HG02885 (cell line): ENCODE measurements at regions not wholly inside any gene's neighbourhood (a gene's known extent, or its start where the extent isn't known, plus 50 kb on each side); places are given as distances from the start of the nearest gene placed in this dataset.
A peak's percentile ranks its signal among the peaks of the same experiment; 100 is the strongest.

Source experiments
- ATAC-seq: cut with Tn5 transposase; IDR thresholded peaks from one replicate; pipeline ENCODE4 v1.9.1; 2021; ENCODE audit warnings: mild to moderate bottlenecking; ENCODE audit not compliant: unreplicated experiment, poor library complexity

DNA sequence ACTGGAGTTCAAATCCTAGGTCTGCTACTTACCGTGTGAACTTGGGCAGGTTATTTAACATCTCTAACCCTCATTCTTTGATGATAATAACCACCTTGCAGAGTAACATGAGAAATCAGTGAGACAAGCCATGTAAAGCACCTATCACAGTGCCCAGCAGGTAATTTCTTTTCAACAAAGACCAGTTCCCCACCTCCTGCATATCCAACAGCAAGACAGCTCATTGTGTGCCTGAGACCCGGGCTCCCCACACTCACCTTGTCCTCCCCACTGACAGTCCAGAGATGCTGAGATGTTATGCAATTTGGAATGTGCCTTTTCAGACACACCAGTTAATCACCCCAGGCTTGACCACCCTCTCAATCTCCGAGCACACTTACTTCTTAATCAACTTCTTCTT is 367.6 kb upstream of the DAB1 start:
- ATAC-seq, result no peak

DNA sequence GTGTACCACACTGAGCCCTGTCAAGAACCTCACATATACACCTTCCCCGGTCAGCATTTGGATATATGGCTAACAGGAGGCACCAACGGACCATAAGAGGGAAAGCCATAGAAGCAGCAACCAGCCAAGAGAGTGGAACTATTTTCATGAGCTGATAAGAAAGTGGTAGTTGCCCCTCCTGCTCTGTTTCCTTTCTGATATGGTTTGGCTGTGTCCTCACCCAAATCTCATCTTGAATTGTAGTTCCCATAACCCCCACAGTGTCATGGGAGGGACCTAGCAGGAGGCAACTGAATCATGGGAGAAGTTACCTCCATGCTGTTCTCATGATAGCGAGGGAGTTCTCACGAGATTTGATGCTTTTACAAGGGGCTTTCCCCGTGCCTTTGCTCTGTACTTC is 366.1 kb upstream of the DAB1 start:
- ATAC-seq, result no peak

DNA sequence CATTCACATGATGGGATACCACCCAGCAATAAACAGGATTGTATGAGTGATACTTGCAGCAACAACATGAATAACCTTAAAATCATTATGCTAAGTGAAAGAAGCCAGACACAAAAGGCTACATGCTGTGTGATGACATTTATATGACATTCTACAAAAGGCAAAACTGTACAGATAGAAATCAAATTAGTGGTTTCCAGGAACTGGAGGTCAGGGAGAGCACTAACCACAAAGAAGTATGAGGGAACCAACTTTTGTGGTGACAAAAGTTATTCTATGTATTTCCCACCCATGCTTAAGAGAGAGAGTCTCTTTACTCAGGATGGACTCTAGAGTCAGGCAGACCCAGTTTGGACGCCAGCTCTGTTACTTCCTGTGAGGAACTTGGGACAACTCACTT is 364.5 kb upstream of the DAB1 start:
- ATAC-seq, result no peak

DNA sequence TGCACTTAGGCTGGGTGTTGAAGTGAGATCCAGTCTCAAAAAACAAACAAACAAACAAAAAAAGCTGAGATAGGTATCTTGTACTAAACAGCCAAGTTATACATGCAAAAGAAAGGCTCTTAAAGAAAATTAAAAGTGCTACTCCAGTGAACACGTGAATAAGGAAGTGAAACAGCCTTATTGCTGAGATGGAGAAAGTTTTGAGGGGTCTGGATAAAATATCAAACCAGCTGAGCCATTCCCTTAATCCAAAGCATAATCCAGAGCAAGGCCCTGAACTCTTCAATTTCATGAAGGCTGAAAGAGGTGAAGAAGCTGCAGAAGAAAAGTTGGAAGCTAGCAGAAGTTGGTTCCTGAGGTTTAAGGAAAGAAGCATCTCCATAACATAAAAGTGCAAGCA is 360.5 kb upstream of the DAB1 start:
- no peak for ATAC-seq

DNA sequence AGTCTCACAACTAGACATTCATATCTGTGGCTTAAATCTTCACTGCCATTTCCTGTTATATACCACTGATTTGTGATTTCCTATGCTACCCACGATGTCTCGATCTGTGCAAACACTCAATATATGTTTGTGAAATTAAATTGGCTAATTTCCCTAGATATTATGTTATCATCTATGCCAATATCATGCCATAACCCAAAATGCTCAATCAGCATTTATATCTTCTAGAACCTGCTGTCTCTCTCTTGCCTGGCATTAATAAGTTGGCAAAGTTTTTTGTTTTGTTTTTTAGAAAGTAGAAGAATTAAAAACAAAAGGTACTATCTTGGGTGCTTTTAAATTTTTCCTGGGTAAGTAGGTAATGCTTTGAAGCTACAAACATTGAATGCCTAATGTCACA is 358.5 kb upstream of the DAB1 start:
- ATAC-seq, result no peak

DNA sequence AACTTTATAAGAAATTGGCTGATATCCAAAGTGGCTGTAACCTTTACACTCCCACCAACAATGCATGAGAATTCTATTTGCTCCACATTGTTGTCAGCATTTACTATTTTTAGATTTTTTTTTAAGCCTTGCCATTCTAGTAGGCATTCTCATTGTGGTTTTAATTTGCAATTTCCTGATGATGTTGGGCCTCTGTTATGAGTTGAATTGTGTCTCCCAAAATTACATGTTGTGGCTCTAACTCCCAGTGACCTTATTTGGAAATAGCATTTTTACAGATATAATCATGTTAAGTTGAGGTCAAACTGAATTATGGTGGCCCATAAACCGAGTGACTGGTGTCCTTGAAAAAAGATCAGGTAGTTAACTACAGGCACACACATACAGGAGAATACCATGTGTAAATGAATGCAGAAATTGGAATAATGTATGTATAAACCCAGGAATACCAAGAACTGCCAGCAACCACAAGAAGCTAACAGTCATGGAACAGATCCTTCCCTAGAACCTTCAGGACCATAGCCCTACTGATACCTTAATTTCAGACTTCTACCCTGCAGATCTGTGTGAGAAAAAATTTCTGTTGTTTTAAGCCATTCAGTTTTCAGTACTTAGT is 348.8 kb upstream of the DAB1 start:
- no peak for ATAC-seq

DNA sequence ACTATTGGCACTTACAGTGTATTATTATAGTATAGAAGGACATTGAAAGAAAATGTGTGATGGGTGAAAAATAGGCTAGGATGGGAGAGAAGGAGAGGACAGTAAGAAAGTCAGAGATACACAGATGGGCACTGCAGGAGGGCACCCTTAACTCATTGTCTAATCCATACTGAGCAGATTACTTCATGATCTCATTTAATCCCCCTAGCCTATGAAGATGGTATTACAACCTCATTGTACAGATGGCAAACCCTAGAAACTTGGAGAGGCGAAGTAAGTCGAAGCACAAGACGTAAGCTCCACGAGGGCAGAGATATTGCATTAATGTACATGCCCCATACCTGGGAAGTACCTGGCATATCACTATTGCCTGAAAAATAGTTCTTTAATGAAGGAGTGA is 346.9 kb upstream of the DAB1 start:
- peak; percentile 66 for ATAC-seq

DNA sequence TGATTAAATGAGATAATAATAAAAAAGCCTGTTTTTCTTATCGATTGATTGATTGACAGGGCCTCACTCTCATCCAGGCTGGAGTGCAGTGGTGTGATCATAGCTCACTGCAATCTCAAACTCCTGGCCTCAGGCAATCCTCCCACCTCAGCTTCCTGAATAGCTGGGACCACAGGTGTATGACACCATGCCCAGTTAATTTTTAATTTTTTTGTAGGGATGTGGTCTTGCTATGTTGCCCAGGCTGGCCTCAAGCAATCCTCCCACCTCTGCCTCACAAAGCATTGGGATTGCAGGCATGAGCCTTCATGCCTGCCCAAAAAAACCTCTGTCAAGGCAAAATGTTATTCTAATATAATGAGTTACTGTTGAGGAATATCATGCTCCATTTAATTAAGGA is 346.4 kb upstream of the DAB1 start:
- no peak for ATAC-seq

DNA sequence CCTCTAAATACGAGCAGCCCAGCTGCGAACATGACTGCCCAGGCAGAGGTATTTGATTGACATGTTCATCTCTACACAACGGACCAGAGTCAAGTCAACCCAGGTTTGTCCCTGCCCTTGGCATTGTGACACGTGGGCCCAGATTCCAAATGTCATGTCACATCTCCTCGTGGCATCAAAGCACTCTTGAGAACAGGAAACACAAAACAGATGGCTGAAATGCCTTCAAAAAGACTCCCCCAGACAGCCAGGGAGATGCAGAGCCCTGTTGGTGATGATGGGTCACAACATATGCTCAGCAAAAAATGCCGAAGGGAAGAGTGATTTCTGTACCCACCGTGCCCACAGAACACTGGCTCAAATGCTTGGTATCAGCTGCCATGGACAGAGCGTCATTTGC is 337.8 kb upstream of the DAB1 start:
- no peak for ATAC-seq

DNA sequence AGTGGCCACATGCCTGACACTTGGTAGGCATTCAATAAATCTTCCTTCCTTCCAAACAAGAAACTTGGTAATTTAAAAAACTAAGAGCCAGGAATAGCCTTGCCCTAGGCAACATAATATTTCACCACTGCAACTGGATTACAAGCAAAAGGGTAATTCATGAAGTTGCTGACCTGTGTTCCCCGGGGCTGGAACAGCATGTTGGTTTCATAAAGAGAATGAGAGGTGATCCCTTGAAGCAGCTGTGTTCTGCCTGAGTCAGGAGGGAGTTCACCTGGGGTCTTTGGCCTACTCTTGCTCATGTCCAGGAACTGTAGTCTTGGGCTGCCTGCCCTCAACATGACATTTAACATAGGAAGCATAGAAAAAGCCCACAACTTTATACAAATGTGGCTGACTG is 329.0 kb upstream of the DAB1 start:
- ATAC-seq, result no peak

DNA sequence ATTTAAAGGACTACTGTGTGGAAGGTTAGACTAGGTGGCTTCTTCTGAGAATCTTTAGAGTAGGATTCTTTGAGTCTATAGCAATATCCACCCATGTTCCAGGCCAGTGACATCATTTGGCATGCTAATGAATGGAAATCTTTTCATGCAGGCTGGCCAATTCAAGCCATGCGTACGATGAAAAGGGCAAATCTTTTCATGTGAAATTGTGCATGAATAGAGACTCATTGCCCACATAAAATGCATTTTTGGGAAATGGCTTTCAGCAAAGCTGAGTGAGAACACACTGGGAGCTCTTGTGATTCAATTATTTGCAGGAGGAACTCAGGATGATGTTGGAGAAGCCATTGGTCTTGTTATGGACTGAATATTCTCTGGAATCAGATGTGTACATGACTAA is 324.9 kb upstream of the DAB1 start:
- ATAC-seq, result no peak

DNA sequence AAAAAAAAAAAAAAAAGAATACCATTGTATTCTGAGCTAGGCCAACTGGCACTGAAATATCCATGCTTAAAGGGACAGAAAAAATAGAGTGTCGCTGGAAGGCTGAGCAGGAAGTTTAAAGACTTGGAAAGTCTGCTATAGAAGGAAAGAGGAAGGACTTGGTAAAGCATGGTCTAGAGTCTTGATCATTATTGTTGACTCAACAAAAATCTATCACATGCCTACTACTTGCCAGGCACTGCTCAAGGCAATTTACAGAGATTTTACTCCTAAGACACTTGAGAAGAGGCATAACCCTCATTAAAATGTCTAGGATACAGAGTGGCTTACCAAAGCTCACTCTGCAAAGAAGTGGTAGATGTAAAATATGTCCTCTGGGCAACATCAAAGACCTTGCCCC is 324.0 kb upstream of the DAB1 start:
- no peak for ATAC-seq

DNA sequence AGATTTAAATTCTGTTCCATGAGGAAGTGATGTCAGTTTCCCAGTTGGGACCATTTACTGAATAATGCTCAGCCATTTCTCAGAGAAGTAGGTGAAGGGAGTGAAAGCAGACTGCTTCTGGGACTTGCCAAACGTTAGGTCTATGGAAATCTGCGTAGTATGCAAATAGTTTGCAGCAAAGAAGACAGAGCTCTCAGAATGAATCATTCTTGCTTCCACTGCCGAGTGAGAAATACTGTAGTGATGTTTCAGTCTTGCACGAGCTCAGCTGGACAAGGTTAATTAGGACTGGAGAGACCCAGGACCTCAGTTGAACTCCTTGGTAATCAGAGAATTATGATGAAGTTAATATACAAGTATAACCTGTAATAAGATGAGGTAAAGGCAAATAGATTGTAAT is 317.7 kb upstream of the DAB1 start:
- ATAC-seq, result peak; percentile 92

DNA sequence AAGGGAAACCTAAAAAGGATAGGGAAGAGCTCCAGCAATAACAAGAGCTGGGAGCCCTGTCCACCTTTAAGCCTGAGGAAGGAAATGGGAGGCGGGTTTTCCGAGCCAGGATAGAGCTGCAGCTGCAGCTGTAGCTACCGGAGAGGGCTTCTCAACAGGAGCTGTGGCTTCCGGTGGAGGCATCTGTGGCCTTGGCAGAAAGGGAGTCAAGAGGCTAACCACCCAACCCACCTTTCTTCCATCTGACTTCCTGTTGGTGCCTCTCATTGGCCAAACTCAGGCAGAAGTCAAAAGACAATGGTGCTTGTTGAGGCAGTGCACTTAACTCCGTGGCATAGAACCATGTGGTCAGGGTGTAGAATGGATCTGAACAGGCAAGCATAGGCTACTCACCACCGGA is 313.1 kb upstream of the DAB1 start:
- ATAC-seq, result no peak

DNA sequence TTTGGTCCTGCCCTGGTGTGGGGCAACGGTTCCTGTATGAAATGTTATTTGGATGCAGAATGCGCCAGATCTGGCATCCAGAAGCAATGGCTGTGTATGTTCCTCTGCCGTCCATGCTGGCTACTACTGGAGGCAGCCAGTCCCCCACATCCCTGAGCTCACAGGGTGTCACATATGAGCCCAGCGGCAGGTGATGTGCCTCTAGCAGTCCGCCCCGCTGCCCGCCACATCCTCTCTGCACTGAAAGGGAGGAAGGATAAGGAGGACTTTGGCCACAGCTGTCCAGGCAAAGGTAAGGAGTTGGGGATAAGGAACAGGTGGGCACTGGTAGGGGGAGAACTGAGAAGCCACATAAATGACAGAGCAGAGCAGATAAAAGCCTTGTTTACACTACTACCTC is 305.3 kb upstream of the DAB1 start:
- no peak for ATAC-seq

DNA sequence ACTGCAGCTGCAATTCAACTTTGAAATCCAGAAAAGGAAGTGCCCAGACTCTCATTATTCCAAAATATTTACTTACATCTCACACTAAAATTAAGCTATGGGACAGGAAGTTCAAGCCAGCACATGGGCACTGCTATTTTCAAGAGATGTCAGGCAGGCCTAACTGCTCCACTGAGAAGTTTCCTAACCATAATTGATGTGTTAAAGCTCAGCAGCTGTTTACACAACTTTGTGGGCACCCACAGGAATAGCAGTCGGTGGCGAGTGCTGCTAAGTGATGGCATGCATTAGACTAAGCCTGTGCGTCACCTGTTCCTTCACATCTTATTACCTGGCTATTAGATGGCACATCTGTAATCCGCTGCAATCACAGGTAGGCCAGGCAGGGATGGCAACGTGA is 303.3 kb upstream of the DAB1 start:
- ATAC-seq, result no peak

DNA sequence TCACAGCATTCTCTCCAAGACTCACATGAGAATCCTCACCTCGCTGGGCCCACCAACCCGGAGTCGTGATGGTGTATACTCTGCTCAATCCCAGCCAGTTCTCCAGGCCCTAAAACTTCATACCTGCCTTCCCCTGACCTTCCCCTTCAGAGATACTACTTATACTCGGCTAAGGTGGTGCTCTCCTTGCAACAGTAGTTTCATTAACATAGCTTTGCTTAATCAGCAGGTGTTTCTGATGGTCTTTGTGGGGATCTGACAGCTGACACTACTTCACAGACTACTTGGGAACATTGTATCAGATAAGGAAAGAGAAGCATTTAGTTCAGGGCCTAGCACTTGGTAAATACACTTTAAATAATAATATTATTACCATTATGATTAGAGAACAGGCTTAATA is 301.5 kb upstream of the DAB1 start:
- ATAC-seq, result no peak

DNA sequence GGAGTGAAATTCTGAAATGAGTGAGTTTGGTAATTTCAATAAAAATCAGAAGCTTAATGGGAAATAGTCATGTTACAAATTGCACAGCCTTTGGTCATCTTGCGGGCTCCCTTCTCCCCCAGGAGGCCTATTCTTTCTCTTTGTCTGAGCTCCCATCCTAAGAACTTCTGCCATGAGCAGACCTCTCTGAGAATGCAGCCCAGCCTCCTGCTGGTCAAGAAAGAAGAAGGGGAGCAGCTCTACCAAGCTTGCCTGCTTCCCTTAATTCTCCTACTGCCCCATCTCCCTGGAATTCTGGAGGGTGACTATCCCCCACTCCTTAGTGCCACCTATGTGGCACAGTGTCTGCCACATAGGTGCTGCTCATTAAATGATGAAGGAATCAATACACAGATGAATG is 300.7 kb upstream of the DAB1 start:
- ATAC-seq, result no peak

DNA sequence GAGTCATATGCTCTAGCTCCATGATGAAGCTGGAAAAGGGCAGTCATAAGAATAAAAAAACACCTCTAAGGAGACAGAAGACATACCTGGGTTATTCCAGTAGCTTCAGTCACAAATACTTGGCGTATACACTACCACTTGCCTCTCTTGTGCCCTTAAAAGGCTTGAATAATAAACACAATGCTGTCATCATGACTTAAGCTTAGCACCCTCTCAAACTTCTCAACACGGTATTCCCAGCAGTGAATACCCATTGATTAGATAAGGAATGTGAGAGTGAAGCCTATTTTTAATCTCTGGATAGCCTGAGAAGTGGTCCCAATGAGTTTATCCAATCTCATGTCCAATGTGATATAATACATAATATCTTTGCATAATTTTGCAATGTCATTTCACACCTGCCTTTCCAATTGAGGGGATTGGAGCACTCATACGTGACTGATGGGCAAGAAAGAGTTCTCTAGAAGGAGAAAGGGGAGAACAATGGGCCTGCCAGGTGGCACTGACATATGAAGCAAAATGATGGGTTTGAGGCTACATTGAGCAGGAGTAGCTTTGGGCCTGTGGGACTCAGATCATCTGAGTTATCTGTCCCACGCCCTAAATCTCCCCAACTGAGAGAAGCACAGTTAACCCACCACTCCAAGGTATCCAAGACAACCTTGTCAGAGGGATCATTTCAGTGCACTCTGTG is 298.6 kb upstream of the DAB1 start:
- no peak for ATAC-seq

DNA sequence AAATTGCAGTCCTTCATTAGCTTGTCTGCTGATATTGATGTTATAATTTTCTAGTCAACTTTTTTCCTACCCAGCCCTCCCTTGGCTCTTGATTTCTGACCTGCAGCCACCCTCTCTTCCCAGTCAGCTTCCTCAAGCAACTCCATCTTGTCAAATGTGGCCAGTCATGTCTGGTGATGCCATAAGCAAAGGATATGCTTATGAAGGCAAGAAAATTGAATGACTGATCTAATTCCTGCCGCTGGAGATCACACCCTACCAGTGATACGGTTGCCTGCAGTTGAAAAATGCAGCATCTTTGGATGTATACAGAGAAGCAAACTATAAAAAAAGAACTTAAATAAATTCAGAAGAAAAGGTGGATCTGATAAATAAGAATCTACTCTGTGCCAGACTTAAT is 297.1 kb upstream of the DAB1 start:
- no peak for ATAC-seq

DNA sequence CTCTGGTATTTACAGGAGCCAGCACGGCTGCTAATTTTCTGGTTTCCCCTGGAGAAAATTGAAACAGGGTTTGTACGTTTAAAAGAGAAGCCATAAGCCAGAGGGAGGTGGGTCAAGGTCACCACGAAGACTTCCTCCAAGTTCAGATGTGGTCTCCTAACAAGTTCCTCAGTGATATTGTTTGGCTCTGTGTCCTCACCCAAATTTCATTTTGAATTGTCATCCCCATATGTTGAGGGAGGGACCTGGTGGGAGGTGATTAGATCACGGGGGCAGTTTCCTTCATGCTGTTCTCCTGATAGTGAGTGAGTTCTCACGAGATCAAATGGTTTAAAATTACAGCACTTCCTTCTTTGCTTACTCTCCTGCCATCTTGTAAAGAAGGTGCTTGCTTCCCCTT is 295.4 kb upstream of the DAB1 start:
- no peak for ATAC-seq

DNA sequence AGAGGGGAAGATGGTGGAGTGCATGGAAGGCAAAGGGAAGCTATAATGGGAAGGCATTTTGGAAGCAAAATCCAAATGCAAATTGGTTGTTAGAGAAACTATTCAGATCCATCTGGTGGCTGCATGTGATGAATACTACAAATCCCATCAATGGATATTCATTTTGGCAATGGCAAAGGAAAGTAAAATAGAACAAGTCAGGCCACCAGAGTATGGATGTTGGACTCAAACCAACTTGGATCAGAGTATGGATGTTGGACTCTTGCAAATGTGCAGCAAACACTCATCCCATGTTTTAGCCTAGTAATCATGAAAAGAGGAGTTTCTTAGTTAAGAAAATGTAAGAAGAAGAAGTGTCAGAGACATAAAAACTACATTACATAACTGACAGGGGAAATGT is 289.6 kb upstream of the DAB1 start:
- no peak for ATAC-seq

DNA sequence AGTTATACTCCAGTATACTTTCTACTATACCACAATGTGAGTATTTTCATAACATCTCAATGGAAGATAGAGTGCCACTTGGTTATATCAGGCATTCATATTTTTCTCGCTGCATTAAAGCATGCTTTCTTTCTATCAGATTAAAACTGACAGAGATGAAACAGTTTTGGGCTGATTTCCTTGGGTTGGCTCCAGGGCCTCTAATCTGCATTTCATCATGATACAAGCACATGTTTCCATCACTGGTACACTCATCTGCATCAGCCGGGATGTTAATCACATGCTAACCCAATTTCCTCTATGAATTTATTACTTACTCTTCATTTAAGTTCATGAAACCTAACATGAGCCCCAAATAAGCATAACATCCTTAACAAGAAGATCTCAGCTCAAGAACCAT is 289.0 kb upstream of the DAB1 start:
- ATAC-seq, result no peak
